NCI-H1092 (cell line): ENCODE measurements at regions not wholly inside any gene's neighbourhood (a gene's known extent, or its start where the extent isn't known, plus 50 kb on each side); places are given as distances from the start of the nearest gene placed in this dataset.
A peak's percentile ranks its signal among the peaks of the same experiment; 100 is the strongest.

Source experiments
- DNase-seq: peaks from one replicate; lab custom pipeline; 2025; lab: John Stamatoyannopoulos, UW

DNA sequence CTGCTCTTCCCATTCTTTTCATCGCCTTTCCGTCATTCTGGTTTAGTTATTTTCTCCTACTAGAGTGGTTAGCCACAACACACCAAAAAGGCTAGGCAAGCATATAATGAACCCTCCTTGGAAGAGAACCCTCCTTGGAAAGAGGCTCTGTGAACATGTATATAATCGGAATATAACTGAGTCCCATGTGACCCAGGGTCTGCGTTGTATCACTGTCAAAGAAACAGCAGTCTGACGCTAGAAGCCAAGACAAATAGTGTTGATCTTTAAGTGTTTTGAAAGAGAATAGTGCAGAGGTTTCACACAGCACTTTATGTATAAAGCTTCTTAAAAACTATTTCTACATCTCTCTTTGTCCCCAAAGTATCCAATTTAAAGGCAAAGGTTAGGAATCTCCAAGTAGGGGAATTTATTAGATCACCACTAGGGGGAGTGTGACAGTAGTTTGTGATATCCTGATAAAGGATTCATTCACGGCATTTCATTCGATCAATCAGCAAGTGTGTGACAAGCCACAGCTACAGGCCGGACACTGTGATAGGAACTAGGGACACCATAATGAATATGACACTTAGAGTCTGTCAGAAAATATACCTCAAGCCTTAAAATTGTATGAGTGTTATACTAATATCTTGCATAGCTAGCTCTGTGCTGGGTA lies 395.3 kb downstream of the CD109 start:
- peak; percentile 4 for DNase-seq

DNA sequence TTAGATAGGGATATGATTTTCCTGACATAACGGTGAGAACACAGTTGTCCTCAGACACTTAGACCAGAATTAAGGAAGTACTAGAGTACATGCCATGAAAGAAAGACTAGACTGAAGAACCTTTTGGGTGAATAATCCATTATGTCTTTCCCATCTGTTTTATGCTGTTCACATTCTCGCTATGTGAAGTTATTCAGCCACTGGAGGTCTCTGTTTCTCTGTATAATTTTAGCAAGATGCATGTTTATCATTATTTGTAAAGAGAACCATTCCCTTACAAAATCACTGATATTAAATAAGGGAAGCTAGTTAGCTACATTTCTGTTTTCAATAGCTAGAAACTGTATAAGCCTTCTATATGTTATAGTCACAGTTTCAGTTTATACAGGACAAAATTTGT lies 391.9 kb downstream of the CD109 start:
- no peak for DNase-seq

DNA sequence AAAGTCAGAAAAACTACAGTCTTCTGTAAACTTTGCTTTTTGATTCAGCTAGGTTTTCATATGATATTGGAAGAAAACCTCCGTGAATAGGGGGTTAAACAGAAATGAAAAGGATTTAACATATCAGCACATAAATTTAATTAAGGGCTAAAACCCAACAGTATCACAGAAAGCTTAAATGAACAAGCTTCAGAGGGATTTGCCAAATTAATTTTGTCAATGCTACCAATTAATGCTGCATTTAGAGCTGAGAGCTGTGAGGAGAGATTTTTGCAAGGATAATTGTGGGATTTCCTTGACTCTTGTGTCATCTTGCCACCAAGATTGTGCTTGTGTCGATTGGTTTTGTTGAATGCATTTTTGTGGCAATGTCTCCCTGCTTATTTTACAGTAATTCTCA lies 379.9 kb downstream of the CD109 start:
- DNase-seq = no peak

DNA sequence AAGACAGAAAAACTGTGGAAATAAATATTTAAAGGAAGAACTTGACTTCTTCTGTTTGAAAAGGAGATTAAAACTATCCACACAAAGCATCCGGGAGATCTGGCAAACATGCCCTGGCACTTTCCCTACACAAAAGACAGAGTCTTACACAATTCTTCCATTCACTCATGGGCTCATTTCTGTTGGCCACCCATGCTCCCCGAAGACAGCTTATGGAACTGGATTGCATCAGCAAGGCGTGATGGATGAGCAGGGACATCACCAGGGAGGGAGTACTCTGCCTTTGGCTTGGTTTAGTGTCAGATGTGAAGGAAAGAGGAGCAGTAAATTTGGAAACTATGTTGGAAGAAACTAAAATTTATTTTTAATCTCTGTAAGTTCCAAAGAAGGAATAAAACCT lies 379.3 kb downstream of the CD109 start:
- no peak for DNase-seq

DNA sequence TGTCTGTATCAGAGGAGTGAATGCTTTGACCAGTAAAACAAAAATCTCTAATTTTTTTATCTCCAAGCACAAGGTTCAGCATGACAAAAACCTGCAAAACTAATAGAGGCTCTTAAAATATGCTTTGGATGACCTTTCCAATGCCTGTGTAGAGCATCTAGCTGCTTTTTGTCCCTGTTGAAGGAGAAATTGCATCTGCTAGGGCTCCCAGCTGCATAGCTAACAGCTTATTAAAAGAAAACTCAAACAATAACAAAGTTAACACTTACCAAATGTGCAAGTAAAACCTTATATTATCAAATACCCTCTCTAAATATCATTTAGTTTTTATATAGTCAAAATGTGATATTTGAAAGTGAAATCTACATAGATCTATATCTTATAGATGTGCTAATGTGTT lies 378.6 kb downstream of the CD109 start:
- no peak for DNase-seq

DNA sequence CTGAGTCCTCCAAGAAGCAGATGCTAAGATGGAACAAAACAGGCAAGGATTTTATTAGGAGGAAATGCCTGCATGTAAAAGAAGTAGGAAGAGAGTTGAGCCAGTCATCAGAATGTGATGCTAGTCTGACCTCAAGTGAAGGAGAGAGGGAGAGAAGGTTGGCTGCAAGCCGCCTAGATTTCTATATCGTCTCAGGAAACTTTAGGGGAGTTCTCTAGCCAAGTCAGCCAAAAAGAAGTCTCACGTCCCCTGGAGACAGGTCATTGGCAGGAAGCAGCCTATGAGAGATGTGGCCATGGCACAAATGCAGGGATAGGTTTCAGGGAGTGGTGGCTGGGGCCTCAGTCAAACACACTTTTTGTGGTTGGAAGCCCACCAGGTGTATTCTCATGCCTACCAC lies 378.0 kb downstream of the CD109 start:
- no peak for DNase-seq

DNA sequence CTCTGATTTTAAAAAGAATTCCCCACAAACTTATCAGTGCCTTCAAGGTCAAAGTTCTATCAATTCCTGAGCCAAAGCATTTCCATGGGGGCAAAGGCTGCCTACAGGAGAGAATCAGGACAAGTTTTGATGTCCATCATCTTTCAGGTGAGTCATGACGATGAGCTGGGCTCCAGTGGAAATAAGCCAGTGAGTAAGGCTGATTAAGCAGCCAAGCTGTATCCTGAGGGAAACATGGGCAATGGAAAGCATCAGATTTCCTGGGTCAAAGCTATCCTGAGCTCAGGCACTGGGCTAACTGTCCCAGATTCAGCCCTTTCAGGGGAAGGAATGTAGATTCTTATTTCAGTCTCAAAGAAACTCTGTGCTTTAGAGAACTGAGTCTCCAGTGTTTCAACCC lies 377.4 kb downstream of the CD109 start:
- no peak for DNase-seq

DNA sequence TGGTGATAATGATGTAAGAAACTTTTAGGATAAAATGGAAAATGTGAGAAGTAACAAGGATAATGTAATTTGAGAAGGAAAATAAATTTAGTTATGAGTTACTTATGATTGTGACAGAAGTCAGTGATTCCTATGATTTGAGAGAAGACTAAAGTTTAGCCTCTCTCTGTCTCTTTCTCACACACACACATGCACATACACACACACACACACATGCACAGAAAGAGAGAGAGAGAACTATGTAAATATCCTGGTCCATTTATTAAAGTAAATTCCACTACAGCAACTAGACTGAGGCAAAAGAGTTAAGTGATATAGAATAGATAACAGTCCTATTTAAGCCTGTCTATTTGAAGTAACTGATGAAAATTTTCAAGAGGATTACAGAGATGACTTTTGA lies 375.2 kb downstream of the CD109 start:
- DNase-seq = no peak

DNA sequence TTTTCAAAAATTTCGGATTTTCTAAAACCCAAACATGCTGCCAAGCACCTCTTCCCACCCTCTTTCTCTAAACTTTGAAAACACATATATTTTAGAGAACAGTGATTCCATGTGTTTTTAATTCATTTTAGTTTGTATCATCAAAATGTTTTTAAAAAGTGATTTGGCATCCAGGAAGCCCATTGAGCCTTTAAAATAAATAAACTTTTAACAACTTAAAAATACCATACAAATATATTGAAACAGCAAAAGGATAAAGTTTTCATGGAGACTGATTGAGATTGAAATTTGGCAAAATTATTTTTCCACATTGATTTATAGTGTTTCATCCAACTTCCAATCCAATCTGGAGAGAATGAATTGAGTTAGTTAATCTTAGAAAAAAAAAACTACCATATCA lies 374.7 kb downstream of the CD109 start:
- no peak for DNase-seq

DNA sequence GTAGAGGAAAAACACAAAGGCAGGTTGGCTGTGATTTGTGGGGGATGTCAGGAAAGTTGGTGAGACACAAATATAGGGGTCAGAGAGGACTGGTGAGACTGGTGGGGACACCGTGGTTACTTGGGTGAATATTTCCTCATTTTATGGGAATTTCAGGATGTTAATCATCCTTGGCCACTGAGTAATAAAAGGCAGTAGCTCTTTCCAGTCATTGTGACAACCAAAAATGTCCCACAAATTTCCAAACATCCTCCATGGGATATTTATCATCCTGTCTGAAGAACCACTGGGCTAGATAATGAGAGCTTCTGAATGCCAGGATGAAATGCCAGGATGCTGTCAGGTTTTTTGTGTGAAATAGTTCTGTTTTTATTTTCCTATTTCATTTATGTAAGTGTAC lies 374.1 kb downstream of the CD109 start:
- no peak for DNase-seq

DNA sequence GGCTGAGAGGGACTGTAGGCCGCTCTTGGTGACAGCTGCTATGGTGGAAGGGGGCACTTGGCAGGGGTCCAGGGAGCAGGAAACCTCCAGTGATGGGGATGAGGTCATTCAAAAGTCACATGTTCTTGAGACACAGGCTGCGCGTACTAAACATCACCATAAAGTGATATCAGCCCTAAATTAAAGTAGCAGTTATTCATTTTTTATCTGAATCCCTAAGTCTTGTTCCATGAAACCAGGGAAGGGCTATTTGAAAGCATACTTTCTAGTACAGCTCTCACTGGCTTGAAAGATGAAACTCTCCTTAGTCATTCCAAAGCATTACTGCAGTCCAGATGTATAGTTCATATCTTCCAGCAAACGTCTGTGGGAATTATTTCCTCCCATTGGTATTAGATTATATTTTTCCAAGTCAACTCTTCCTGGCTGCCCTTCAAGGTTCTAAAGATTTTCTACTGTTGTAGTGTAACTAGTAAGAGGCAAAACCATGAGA lies 373.1 kb downstream of the CD109 start:
- no peak for DNase-seq

DNA sequence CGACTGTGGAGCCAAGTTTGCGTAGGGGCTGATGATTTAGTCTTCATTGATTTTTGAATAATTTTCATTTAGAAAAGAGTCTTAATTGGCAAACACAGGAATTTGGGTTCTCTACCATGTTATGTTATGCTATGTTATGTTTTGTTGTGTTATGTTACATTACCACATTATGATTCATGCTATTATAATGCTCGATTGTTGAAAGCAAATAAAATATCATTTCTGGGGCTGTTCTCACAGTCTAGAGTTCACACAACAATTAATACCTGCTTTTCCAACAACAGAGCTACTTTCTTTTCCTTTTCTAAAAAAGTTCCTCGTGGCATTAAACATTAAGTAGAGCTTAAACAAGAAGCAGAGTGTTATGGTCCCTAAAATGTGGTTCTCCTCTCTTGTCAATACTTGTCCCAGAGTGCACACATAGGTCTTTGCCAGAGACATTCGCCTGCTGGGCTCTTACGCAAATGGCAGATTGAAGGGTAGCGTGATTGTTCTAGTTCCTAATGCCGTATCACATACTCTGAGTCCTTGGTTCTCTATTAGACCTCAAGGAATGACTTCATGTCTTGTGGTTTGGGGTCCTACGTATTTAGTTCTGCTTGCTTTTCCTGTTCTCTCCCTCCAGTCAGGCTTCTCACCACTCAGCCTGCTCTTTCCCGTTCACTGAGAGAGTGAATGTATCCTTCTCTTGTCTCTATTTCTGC lies 370.3 kb downstream of the CD109 start:
- no peak for DNase-seq

DNA sequence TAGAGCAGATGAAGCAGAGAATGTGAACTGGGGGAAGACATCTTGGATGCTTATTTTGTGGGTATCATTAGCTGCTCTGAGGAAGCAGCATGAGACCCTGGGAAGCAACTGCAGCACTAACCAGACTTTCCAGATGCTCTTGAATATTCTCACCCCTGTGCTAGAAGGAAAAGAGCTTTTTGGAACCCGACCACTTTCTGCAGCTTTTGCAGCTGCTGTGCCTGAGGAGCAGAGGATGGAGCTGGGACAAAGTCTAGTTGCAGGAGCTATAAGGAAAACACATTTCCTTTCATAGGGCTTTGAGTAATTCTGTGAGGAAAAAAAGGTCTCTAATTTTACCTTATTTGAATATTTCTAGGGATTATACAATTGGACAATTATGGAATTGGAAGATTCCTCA lies 369.7 kb downstream of the CD109 start:
- no peak for DNase-seq

DNA sequence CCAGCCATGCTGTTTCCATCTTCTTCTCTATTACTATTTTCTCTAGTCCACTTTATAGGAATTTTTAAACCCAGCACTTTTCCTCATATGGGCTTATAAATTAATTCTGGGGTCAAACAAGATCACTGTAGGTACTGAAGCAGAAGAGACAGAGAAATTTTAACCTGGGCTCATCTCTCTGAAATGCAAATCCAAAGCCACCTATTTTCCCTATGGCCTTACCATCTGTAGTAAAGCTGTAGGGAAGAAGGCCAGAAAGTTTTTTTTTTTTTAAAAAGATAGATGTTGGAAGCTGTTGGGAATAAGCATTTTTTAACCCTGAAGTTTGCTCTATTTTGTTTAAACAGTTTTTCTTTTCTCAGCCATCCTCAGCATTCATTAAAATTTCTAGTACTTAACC lies 367.4 kb downstream of the CD109 start:
- DNase-seq = no peak

DNA sequence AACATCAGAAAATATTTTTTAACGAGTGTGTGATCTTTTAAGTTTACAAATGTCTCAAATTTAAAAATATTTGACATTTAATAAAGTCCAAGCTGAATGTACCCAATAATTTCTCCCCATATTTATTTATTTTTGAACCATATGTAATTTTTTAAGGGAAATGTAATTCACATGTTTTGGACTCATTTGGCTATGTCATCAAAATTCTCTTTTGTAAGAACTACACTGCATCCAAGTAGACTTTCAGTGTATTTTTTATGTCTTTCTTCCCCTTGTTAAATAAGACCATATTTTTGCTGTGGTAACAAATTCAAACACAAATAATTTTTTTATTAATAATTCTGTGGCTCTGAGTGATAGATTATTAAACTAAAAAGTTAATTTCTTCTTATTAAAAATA lies 365.2 kb downstream of the CD109 start:
- no peak for DNase-seq

DNA sequence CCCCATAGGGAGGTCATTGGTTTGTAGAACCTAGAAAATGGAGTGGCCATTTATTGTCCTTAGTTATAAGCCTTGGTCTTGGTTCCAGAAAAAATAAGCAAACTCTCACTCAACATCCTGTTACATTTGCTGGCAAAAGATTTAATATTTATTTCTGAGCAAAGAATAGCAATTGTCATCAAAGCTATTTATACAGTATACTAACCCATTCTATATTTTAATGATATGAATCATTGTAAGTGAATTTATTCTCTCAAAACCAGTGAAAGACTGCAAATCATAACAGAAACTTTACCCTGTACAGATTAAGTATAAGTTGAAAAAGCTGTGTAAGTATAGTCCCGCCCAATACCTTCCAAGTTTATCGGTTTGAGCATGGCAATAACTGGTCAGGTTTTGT lies 364.4 kb downstream of the CD109 start:
- no peak for DNase-seq

DNA sequence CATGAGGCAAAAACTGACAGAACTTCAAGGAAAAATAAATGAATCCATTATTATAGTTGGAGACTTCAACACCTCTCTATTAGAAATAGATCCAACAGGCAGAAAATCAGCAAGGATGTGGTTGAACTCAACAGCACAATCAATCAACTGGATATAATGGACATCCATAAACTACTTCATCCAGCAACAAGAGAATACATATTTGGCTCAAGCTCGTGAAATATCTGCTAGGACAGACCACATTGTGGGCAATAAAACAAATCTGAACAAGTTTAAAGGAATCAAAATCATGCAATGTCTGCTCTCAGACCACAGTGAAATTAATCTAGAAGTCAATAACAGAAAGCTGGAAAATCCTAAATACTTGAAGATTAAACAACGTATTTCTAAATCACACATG lies 362.6 kb downstream of the CD109 start:
- DNase-seq = no peak

DNA sequence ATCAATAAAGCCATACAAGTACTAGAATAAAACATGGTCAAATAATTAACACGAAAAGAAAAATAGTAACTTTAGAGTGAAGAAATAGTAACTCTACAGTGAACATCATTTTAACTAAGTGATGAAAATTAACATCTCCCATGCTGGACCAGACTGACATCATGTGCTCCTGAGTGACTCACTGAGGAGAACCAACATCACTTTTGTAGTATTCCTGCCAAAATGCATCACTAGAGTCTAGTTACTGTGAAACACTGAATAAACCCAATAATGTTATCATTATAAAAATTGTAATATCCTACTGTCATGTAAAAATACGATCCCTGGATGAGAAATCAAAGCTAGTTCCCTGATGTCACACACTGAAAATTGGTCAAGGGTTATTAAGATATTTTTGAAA lies 361.3 kb downstream of the CD109 start:
- no peak for DNase-seq

DNA sequence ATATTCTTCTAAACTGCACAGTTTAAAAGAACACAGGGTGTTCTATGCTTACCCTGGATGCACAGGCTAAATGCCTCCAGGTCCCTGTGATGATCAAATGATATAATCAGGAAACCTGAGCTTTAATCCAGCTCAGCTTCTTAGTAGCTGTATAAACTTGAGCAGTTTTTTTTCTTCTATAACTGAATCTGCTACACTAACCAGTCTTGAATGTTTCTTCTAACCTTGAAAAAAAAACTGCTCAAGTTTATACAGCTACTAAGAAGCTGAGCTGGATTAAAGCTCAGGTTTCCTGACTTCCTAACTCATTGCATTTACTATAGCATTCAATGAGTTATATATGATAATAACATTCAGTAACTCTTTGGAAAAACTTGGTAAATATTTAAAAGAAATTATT lies 358.2 kb downstream of the CD109 start:
- DNase-seq = no peak

DNA sequence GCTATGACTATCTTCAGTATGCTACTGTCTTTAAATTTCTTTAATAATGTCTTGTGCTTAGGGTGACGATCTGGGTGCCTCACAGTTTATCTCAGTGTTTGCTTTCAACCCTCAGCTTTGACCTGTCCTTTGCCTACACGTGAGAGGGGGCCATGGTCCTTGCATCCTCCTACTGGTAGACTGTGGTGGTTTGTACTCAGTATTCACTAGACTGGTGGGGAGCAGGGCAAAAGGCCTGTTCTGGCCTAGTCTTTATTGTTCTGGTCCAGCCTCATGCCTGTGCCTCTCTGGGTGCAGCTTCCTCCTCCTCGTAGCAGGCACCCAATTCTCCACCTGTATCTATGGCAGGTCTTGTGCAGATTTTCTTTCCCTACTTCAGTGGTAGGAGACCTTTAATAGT lies 354.9 kb downstream of the CD109 start:
- DNase-seq = no peak

DNA sequence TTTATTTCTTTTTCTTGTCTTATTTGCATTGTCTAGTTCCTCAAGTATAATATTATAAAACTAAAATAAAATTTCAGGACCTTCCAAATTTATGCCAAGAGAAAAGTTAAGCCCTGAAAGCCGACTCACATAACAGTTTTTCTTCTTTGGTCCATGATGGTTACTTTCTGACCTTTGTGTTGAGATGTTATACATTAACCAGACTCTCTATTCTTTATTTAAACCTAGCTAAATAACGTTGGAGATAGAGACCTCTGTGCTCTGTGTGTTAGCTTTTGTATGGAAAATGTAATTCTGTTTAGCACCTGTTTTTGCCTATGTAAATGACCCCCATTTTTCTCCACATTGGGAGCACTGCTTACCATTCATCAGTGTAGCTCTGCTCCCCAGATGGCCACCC lies 352.4 kb downstream of the CD109 start:
- DNase-seq = no peak

DNA sequence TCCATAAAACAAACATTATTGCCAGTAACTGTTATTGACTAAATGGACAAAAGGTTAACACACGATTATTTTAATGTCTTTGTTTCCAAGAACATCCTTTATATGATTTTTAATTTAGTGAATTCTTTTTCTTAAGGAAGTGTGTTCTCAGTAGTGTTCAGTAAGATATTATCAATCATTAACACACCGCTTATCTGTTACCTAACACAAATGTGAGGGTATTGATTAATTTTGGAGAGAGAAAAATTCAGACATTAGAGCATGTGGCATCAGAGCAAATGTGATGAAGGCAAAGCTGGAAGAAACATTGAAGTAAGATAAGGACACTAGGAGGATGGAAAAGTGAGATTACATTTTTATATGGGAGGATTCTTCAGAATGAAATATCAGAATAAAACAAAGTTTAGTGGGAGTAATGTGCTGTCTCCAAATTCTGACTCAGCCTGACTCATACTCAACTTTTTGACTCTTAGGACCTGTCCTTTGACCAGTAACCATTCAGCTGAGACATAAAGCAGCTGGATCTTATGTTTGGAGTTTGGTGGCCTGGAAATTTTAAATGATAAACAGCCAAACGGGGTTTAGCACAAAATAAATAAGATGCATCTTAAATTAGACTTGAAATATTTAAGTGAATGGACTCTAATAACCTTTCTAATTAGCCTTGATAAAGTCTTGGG lies 348.6 kb downstream of the CD109 start:
- no peak for DNase-seq

DNA sequence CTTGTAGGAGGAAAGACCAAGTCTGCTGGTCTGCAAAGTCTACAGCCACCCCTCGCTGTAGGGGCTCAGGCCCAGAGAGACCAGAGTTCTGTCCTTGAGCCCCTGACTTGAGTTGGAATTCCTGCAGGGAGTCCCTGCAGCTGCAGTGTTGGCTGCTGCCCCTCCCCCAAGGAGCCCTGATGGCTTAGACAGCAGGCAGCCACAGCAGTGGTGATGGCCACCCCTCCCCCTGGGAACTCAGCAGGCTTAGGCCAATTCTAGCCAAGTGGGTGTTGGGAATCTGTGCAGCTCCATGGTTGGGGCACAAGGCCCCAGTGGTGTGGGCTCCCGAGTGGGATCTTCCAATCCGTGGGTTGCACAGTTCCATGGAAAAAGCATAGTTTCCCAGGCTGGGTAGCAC lies 345.4 kb downstream of the CD109 start:
- DNase-seq = no peak
